ENCODE measurements at regions not wholly inside any gene's neighbourhood (a gene's known extent, or its start where the extent isn't known, plus 50 kb on each side); places are given as distances from the start of the nearest gene placed in this dataset.
"Not testable (repeated sequence)": the region's sequence is repeated elsewhere in the genome, so short reads cannot be mapped to it uniquely, and the experiment has no call there.

GRCh38 chr12:42887657-42888056 is 298.1 kb upstream of the PRICKLE1 start:
- H3K36me3 ChIP-seq (ENCODE audit: insufficient read depth, low read length) = no peaks in the 10 kb centered on the region
- no peak overlapping the region for H3K4me3 ChIP-seq
- TF ChIP-seq FOXP2 (optimal IDR thresholded peaks at IDR 0.05; ENCODE audit: control extremely low read depth, extremely low read length, insufficient read depth) (no peak), POLR2AphosphoS5 (IDR thresholded peaks at IDR 0.05; ENCODE audit: borderline replicate concordance, low read depth, low read length) (no peak), EZH2 (IDR thresholded peaks at IDR 0.05) (no peak)
- H3K9me3 ChIP-seq (ENCODE audit: low read depth, low read length) = no peaks in the 10 kb centered on the region
- no peak overlapping the region for H3K9ac ChIP-seq (ENCODE audit: insufficient read length)
- no peak for DNase-seq (ENCODE audit: low read depth, low spot score)
- H3K27ac ChIP-seq = no peak overlapping the region

DNA sequence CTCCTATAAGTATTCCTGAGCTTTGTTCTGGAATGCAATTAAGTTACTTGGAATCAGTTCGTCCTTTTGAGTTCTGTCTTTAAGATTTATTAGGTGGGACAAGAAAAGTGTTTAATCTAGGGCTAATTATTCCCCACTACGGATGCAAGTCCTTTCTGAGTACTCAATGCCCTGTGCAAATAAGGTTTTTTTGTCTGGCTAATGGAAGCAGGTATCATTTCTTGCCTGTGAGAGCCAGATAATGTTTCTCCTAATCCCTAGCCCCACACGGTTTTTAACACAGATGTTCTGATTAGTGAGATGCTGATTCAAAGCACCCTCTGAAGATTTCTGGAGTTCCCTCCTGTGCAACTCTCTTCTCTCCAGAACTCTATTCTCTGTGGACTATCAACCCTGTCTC is 296.6 kb upstream of the PRICKLE1 start:
- TF ChIP-seq FOXP2 (optimal IDR thresholded peaks at IDR 0.05; ENCODE audit: control extremely low read depth, extremely low read length, insufficient read depth) (no peak), EZH2 (IDR thresholded peaks at IDR 0.05) (no peak), POLR2AphosphoS5 (IDR thresholded peaks at IDR 0.05; ENCODE audit: borderline replicate concordance, low read depth, low read length) (no peak)
- Histone ChIP-seq H3K9me3 (ENCODE audit: low read depth, low read length) (no peaks in the 10 kb centered on the region), H3K9ac (ENCODE audit: insufficient read length) (no peak overlapping the region), H3K27ac (no peak overlapping the region), H3K4me3 (no peak overlapping the region), H3K36me3 (ENCODE audit: insufficient read depth, low read length) (no peaks in the 10 kb centered on the region)
- DNase-seq (ENCODE audit: low read depth, low spot score) = no peak

- TF ChIP-seq POLR2AphosphoS5 (IDR thresholded peaks at IDR 0.05; ENCODE audit: borderline replicate concordance, low read depth, low read length) (no peak), FOXP2 (optimal IDR thresholded peaks at IDR 0.05; ENCODE audit: control extremely low read depth, extremely low read length, insufficient read depth) (no peak), EZH2 (IDR thresholded peaks at IDR 0.05) (no peak)
Observed at GRCh38 chr12:42885677-42886076, 296.1 kb upstream of the PRICKLE1 start.

GRCh38 chr12:42884116-42884515 is 294.6 kb upstream of the PRICKLE1 start:
- Histone ChIP-seq H3K4me3 (no peak overlapping the region), H3K9ac (ENCODE audit: insufficient read length) (no peak overlapping the region), H3K36me3 (ENCODE audit: insufficient read depth, low read length) (no peaks in the 10 kb centered on the region), H3K9me3 (ENCODE audit: low read depth, low read length) (no peaks in the 10 kb centered on the region), H3K27ac (no peak overlapping the region)
- TF ChIP-seq FOXP2 (optimal IDR thresholded peaks at IDR 0.05; ENCODE audit: control extremely low read depth, extremely low read length, insufficient read depth) = no peak
- TF ChIP-seq POLR2AphosphoS5 (IDR thresholded peaks at IDR 0.05; ENCODE audit: borderline replicate concordance, low read depth, low read length) = no peak
- no peak for TF ChIP-seq EZH2 (IDR thresholded peaks at IDR 0.05)
- no peak for DNase-seq (ENCODE audit: low read depth, low spot score)

More at GRCh38 chr12:42885677-42886076, 296.1 kb upstream of the PRICKLE1 start:
- no peaks in the 10 kb centered on the region for H3K9me3 ChIP-seq (ENCODE audit: low read depth, low read length)
- no peak for DNase-seq (ENCODE audit: low read depth, low spot score)
- H3K4me3 ChIP-seq = no peak overlapping the region
- H3K9ac ChIP-seq (ENCODE audit: insufficient read length) = no peak overlapping the region
- no peak overlapping the region for H3K27ac ChIP-seq
- H3K36me3 ChIP-seq (ENCODE audit: insufficient read depth, low read length) = no peaks in the 10 kb centered on the region

DNA sequence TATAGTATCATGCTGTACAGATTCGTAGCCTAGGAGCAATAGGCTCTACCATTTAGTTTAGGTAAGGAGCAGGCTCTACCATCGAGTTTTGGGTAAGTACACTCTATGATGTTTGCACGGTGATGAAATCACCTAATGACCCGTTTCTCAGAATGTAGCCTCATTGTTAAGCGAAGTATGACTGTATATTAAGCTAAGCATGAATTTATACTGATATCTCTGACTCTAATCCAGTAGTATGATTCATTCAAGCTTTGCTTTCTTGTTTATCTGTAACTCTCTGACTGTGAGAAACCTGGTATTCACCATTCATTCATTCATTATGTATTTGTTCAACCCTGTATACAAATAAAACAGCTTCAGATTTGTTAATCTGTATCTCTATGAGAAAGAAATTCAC is 283.9 kb upstream of the PRICKLE1 start:
- no peak for DNase-seq (ENCODE audit: low read depth, low spot score)
- Histone ChIP-seq H3K4me3 (no peak overlapping the region), H3K27ac (no peak overlapping the region), H3K9me3 (ENCODE audit: low read depth, low read length) (no peaks in the 10 kb centered on the region), H3K9ac (ENCODE audit: insufficient read length) (no peak overlapping the region), H3K36me3 (ENCODE audit: insufficient read depth, low read length) (no peaks in the 10 kb centered on the region)
- TF ChIP-seq POLR2AphosphoS5 (IDR thresholded peaks at IDR 0.05; ENCODE audit: borderline replicate concordance, low read depth, low read length) = no peak
- no peak for TF ChIP-seq FOXP2 (optimal IDR thresholded peaks at IDR 0.05; ENCODE audit: control extremely low read depth, extremely low read length, insufficient read depth)

DNA sequence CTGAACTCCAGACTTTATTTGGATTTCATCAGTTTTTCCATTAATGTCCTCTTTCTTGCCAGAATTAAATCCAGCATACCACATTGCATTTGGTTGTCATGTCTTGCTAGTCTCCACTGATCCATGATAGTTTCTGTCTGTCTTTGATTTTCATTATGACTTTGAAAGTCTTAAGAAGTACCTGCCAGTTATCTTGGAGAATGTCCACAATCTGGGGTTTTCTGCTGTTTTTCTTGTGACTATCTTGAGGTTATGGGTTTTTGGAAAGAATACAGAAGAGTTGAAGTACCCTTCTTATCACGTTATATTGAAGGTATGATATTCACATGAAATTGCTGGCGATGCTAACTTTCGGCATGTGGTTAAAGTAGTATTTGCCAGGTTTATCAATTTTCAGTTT is 282.3 kb upstream of the PRICKLE1 start:
- TF ChIP-seq POLR2AphosphoS5 (IDR thresholded peaks at IDR 0.05; ENCODE audit: borderline replicate concordance, low read depth, low read length) (no peak), EZH2 (IDR thresholded peaks at IDR 0.05) (no peak), FOXP2 (optimal IDR thresholded peaks at IDR 0.05; ENCODE audit: control extremely low read depth, extremely low read length, insufficient read depth) (no peak)
- no peak for DNase-seq (ENCODE audit: low read depth, low spot score)
- no peak overlapping the region for H3K9ac ChIP-seq (ENCODE audit: insufficient read length)
- no peaks in the 10 kb centered on the region for H3K36me3 ChIP-seq (ENCODE audit: insufficient read depth, low read length)
- no peak overlapping the region for H3K27ac ChIP-seq
- no peak overlapping the region for H3K4me3 ChIP-seq
- H3K9me3 ChIP-seq (ENCODE audit: low read depth, low read length) = no peaks in the 10 kb centered on the region

DNA sequence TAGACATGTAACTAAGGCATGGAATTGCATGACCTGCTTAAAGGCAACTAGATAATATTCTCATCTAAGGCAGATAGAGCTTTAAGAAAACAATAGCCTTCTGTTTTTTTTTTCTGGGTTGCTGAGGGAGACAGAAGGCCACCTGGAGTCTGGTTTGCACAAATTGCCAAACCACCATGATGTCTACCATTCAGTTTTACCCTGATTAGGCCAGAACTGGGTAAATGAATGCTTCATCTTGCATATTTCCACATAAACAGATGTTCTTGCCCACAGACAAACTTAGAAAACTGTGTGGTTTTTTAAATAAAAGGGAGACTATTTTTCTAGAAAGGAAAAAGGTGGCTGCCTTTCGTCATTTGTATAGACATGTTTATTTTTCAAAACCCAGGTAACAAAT is 278.7 kb upstream of the PRICKLE1 start:
- no peak for DNase-seq (ENCODE audit: low read depth, low spot score)
- Histone ChIP-seq H3K36me3 (ENCODE audit: insufficient read depth, low read length) (no peaks in the 10 kb centered on the region), H3K9me3 (ENCODE audit: low read depth, low read length) (no peaks in the 10 kb centered on the region), H3K4me3 (no peak overlapping the region), H3K9ac (ENCODE audit: insufficient read length) (no peak overlapping the region), H3K27ac (no peak overlapping the region)
- no peak for TF ChIP-seq EZH2 (IDR thresholded peaks at IDR 0.05)
- TF ChIP-seq POLR2AphosphoS5 (IDR thresholded peaks at IDR 0.05; ENCODE audit: borderline replicate concordance, low read depth, low read length) = no peak
- TF ChIP-seq FOXP2 (optimal IDR thresholded peaks at IDR 0.05; ENCODE audit: control extremely low read depth, extremely low read length, insufficient read depth) = no peak

DNA sequence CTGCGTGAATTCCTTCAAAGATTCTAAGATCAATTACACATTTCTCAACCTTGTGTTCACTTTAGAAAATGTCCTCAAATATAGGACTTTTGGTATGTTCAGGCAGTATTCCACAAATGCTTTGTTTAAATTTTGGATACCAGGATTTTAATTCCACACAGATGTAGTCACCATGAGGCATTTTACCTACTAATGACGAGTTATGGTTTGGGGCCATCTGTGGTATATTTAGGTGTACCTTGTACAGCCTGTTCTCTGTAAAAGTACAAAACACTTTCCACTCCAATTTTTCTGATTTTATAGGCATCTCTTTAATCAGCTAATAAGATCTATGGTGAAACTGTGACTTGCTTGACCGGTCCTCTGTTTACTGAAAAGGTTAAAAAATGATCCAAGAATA is 275.7 kb upstream of the PRICKLE1 start:
- no peak for TF ChIP-seq POLR2AphosphoS5 (IDR thresholded peaks at IDR 0.05; ENCODE audit: borderline replicate concordance, low read depth, low read length)
- TF ChIP-seq EZH2 (IDR thresholded peaks at IDR 0.05) = no peak
- no peak for TF ChIP-seq FOXP2 (optimal IDR thresholded peaks at IDR 0.05; ENCODE audit: control extremely low read depth, extremely low read length, insufficient read depth)
- no peak for DNase-seq (ENCODE audit: low read depth, low spot score)
- no peaks in the 10 kb centered on the region for H3K36me3 ChIP-seq (ENCODE audit: insufficient read depth, low read length)
- no peak overlapping the region for H3K4me3 ChIP-seq
- no peak overlapping the region for H3K9ac ChIP-seq (ENCODE audit: insufficient read length)
- H3K27ac ChIP-seq = no peak overlapping the region
- no peaks in the 10 kb centered on the region for H3K9me3 ChIP-seq (ENCODE audit: low read depth, low read length)

- no peak overlapping the region for H3K27ac ChIP-seq
- DNase-seq (ENCODE audit: low read depth, low spot score) = no peak
- H3K9ac ChIP-seq (ENCODE audit: insufficient read length) = no peak overlapping the region
- TF ChIP-seq POLR2AphosphoS5 (IDR thresholded peaks at IDR 0.05; ENCODE audit: borderline replicate concordance, low read depth, low read length) (no peak), FOXP2 (optimal IDR thresholded peaks at IDR 0.05; ENCODE audit: control extremely low read depth, extremely low read length, insufficient read depth) (no peak), EZH2 (IDR thresholded peaks at IDR 0.05) (no peak)
- no peaks in the 10 kb centered on the region for H3K9me3 ChIP-seq (ENCODE audit: low read depth, low read length)
- no peak overlapping the region for H3K4me3 ChIP-seq
- H3K36me3 ChIP-seq (ENCODE audit: insufficient read depth, low read length) = no peaks in the 10 kb centered on the region
Observed at GRCh38 chr12:42862055-42862454, 272.5 kb upstream of the PRICKLE1 start.

- not testable (repeated sequence) for H3K27ac ChIP-seq; DNase-seq (ENCODE audit: low read depth, low spot score); H3K4me3 ChIP-seq; H3K9me3 ChIP-seq (ENCODE audit: low read depth, low read length); H3K36me3 ChIP-seq (ENCODE audit: insufficient read depth, low read length); H3K9ac ChIP-seq (ENCODE audit: insufficient read length)
Observed at GRCh38 chr12:42860331-42860730, 270.8 kb upstream of the PRICKLE1 start.

All from SK-N-MC (cell line).